ENCODE measurements at regions not wholly inside any gene's neighbourhood (a gene's known extent, or its start where the extent isn't known, plus 50 kb on each side); places are given as distances from the start of the nearest gene placed in this dataset.

GRCh38 chr10:130240409-130240808 is 104.2 kb downstream of the GLRX3 start:
- H3K27me3 ChIP-seq = no peaks in the 10 kb centered on the region
- H3K4me3 ChIP-seq = no peak overlapping the region
- H3K9me3 ChIP-seq = peaks cover 0 to 9% of the 10 kb centered on the region in 2 donors
- 89 to 92% methylated on average over 2 of the region's 2 CpGs for WGBS, 2 donors (ENCODE audit: low coverage in 1 of 2)
- H3K4me1 ChIP-seq = no peaks in the 10 kb centered on the region
- intact Hi-C loops (cut with DNase I; ENCODE audit: low total_unique reads) = no loop called here
- no peak overlapping the region for H3K27ac ChIP-seq
- TF ChIP-seq EP300 (IDR thresholded peaks at IDR 0.05; ENCODE audit: low read depth) = no peak
- TF ChIP-seq POLR2AphosphoS5 (IDR thresholded peaks at IDR 0.05) = no peak
- TF ChIP-seq POLR2A (IDR thresholded peaks at IDR 0.05) = no peak
- no peak for TF ChIP-seq CTCF (IDR thresholded peaks at IDR 0.05)
- in situ Hi-C loops (cut with MboI; ENCODE audit: low pct_ligation_motif_present in 1 of 4, low pct_unique_long_range_greater_than_20kb in 1 of 4, low sequenced_read_pairs in 3 of 4) = no loop called here
- no peak for DNase-seq
- no peaks in the 10 kb centered on the region for H3K36me3 ChIP-seq

- H3K27ac ChIP-seq = no peak overlapping the region
- H3K4me1 ChIP-seq = no peaks in the 10 kb centered on the region
- no peaks in the 10 kb centered on the region for H3K36me3 ChIP-seq
- no peak for DNase-seq
- in situ Hi-C loops (cut with MboI; ENCODE audit: low pct_ligation_motif_present in 1 of 4, low pct_unique_long_range_greater_than_20kb in 1 of 4, low sequenced_read_pairs in 3 of 4) = no loop called here
- peaks cover 0 to 9% of the 10 kb centered on the region in 2 donors for H3K9me3 ChIP-seq
- TF ChIP-seq CTCF (IDR thresholded peaks at IDR 0.05) (no peak), POLR2AphosphoS5 (IDR thresholded peaks at IDR 0.05) (no peak), EP300 (IDR thresholded peaks at IDR 0.05; ENCODE audit: low read depth) (no peak), POLR2A (IDR thresholded peaks at IDR 0.05) (no peak)
- intact Hi-C loops (cut with DNase I; ENCODE audit: low total_unique reads) = no loop called here
- H3K27me3 ChIP-seq = no peaks in the 10 kb centered on the region
- no peak overlapping the region for H3K4me3 ChIP-seq
- WGBS, 2 donors (ENCODE audit: low coverage in 1 of 2) = 0 to 47% methylated on average over 2 to 3 of the region's 3 CpGs
These were observed 106.3 kb downstream of the GLRX3 start for GRCh38 chr10:130242513-130242912.

GRCh38 chr10:130243015-130243414 is 106.8 kb downstream of the GLRX3 start:
- Histone ChIP-seq H3K4me3 (no peak overlapping the region), H3K27me3 (no peaks in the 10 kb centered on the region), H3K4me1 (no peaks in the 10 kb centered on the region), H3K9me3 (peaks cover 0 to 9% of the 10 kb centered on the region in 2 donors), H3K36me3 (no peaks in the 10 kb centered on the region), H3K27ac (no peak overlapping the region)
- 50 to 53% methylated on average over 3 of the region's 3 CpGs for WGBS, 2 donors (ENCODE audit: low coverage in 1 of 2)
- TF ChIP-seq EP300 (IDR thresholded peaks at IDR 0.05; ENCODE audit: low read depth) (no peak), POLR2AphosphoS5 (IDR thresholded peaks at IDR 0.05) (no peak), CTCF (IDR thresholded peaks at IDR 0.05) (no peak), POLR2A (IDR thresholded peaks at IDR 0.05) (no peak)
- no peak for DNase-seq
- in situ Hi-C loops (cut with MboI; ENCODE audit: low pct_ligation_motif_present in 1 of 4, low pct_unique_long_range_greater_than_20kb in 1 of 4, low sequenced_read_pairs in 3 of 4) = no loop called here
- intact Hi-C loops (cut with DNase I; ENCODE audit: low total_unique reads) = no loop called here

- intact Hi-C loops (cut with DNase I; ENCODE audit: low total_unique reads) = no loop called here
- Histone ChIP-seq H3K27ac (no peak overlapping the region), H3K9me3 (peaks cover 0 to 9% of the 10 kb centered on the region in 2 donors), H3K36me3 (no peaks in the 10 kb centered on the region), H3K4me1 (no peaks in the 10 kb centered on the region), H3K27me3 (no peaks in the 10 kb centered on the region), H3K4me3 (no peak overlapping the region)
- DNase-seq = no peak
- 83% methylated on average over 16 of the region's 16 CpGs; no CpG with 5 or more reads in 1 of the 2 donors for WGBS, 2 donors (ENCODE audit: low coverage in 1 of 2)
- in situ Hi-C loops (cut with MboI; ENCODE audit: low pct_ligation_motif_present in 1 of 4, low pct_unique_long_range_greater_than_20kb in 1 of 4, low sequenced_read_pairs in 3 of 4) = no loop called here
- TF ChIP-seq EP300 (IDR thresholded peaks at IDR 0.05; ENCODE audit: low read depth) (no peak), POLR2A (IDR thresholded peaks at IDR 0.05) (no peak), POLR2AphosphoS5 (IDR thresholded peaks at IDR 0.05) (no peak), CTCF (IDR thresholded peaks at IDR 0.05) (no peak)
These were observed 108.1 kb downstream of the GLRX3 start for GRCh38 chr10:130244031-130244927.
